CD14-positive monocyte (primary cell): ENCODE measurements at regions not wholly inside any gene's neighbourhood (a gene's known extent, or its start where the extent isn't known, plus 50 kb on each side); places are given as distances from the start of the nearest gene placed in this dataset.
"Not testable (repeated sequence)": the region's sequence is repeated elsewhere in the genome, so short reads cannot be mapped to it uniquely, and the experiment has no call there.

Experiments
- DNase-seq, 3 donors: peaks; one replicate each; pipeline ENCODE4 v3.0.0-alpha.2; 2011 to 2022
- H2AFZ ChIP-seq: 2 replicates; pipeline ENCODE4 v1.6.0; 2012; ENCODE audit warnings: mild to moderate bottlenecking, low read depth, low read length, inconsistent platforms; ENCODE audit not compliant: insufficient read depth, poor library complexity, severe bottlenecking
- H3K27ac ChIP-seq, 2 donors: 1 replicate in 1 of 2; 2 replicates in 1 of 2; pipeline ENCODE4 v1.5.1; 2012 to 2013; ENCODE audit warnings: low read length in 2 of 2, control low read depth in 1 of 2, inconsistent platforms in 1 of 2, low read depth in 1 of 2, mild to moderate bottlenecking in 1 of 2
- H3K27me3 ChIP-seq, 2 donors: one replicate each; pipeline versions ENCODE4 v1.6.0 to v1.6.1; 2011 to 2013; ENCODE audit warnings: low read length in 2 of 2; ENCODE audit not compliant: control insufficient read depth in 2 of 2, insufficient read depth in 2 of 2
- H3K36me3 ChIP-seq, 2 donors: replicated peaks in 1 of 2; 1 replicate in 1 of 2; 2 replicates in 1 of 2; pipeline versions ENCODE4 v1.5.1 to v1.6.1; 2012 to 2013; ENCODE audit warnings: low read length in 2 of 2, control low read depth in 1 of 2, inconsistent platforms in 1 of 2, mild to moderate bottlenecking in 1 of 2; ENCODE audit not compliant: insufficient read depth in 2 of 2, control insufficient read depth in 1 of 2
- H3K4me1 ChIP-seq, 2 donors: 1 replicate in 1 of 2; 2 replicates in 1 of 2; pipeline versions ENCODE4 v1.5.1 to v1.6.1; 2012 to 2013; ENCODE audit warnings: low read length in 2 of 2, control low read depth in 1 of 2, inconsistent platforms in 1 of 2, mild to moderate bottlenecking in 1 of 2, moderate library complexity in 1 of 2; ENCODE audit not compliant: insufficient read depth in 2 of 2, control insufficient read depth in 1 of 2
- H3K4me2 ChIP-seq: replicated peaks from 2 replicates; pipeline ENCODE3; 2012; ENCODE audit warnings: low read length, moderate library complexity, mild to moderate bottlenecking; ENCODE audit not compliant: poor library complexity, severe bottlenecking; ENCODE audit errors: extremely low read depth
- H3K4me3 ChIP-seq, 3 experiments: fragments of 200-600 bp in 1 of 3; sonication (generic) in 1 of 3; replicated peaks in 1 of 3; 1 replicate in 2 of 3; 2 replicates in 1 of 3; pipeline ENCODE4 v1.5.1; 2011 to 2013; ENCODE audit warnings: low read length in 3 of 3, mild to moderate bottlenecking in 3 of 3, control low read depth in 2 of 3, low read depth in 2 of 3, inconsistent platforms in 1 of 3, moderate library complexity in 1 of 3
- H3K79me2 ChIP-seq: 2 replicates; pipeline ENCODE4 v1.6.0; 2012; ENCODE audit warnings: mild to moderate bottlenecking, control low read depth, inconsistent platforms, low read length, moderate library complexity; ENCODE audit not compliant: insufficient read depth
- H3K9ac ChIP-seq: 2 replicates; pipeline ENCODE4 v1.6.0; 2017; ENCODE audit warnings: low read length, mild to moderate bottlenecking; ENCODE audit not compliant: insufficient read depth, poor library complexity, severe bottlenecking
- H3K9me3 ChIP-seq, 2 donors: replicated peaks in 1 of 2; 1 replicate in 1 of 2; 2 replicates in 1 of 2; pipeline versions ENCODE4 v1.5.1 to v1.6.1; 2012 to 2013; ENCODE audit warnings: low read length in 2 of 2, control low read depth in 1 of 2; ENCODE audit not compliant: control insufficient read depth in 1 of 2, insufficient read depth in 1 of 2
- H4K20me1 ChIP-seq: 2 replicates; pipeline ENCODE4 v1.6.0; 2012; ENCODE audit warnings: mild to moderate bottlenecking, low read length, control low read depth, moderate library complexity; ENCODE audit not compliant: insufficient read depth
- H3K27ac Mint-ChIP-seq, 7 donors: one replicate each; pipeline ENCODE4 v1.8.0; 2020; ENCODE audit warnings: mild to moderate bottlenecking in 7 of 7, mixed read lengths in 7 of 7, moderate library complexity in 6 of 7, inconsistent platforms in 2 of 7
- H3K27me3 Mint-ChIP-seq, 3 donors: one replicate each; pipeline ENCODE4 v1.8.0; 2021 to 2022; ENCODE audit warnings: low read depth in 3 of 3, mild to moderate bottlenecking in 3 of 3, mixed read lengths in 3 of 3, moderate library complexity in 3 of 3, inconsistent platforms in 1 of 3
- H3K36me3 Mint-ChIP-seq, 2 donors: one replicate each; pipeline ENCODE4 v1.8.0; 2020; ENCODE audit warnings: mixed read lengths in 2 of 2, inconsistent platforms in 1 of 2, mild to moderate bottlenecking in 1 of 2
- H3K4me1 Mint-ChIP-seq: one replicate; pipeline ENCODE4 v1.8.0; 2020; ENCODE audit warnings: mild to moderate bottlenecking, mixed read lengths
- H3K4me3 Mint-ChIP-seq, 2 donors: one replicate each; pipeline ENCODE4 v1.8.0; 2020; ENCODE audit warnings: mild to moderate bottlenecking in 2 of 2, mixed read lengths in 2 of 2, moderate library complexity in 1 of 2
- H3K9me3 Mint-ChIP-seq, 7 donors: one replicate each; pipeline ENCODE4 v1.8.0; 2020 to 2022; ENCODE audit warnings: mixed read lengths in 7 of 7, mild to moderate bottlenecking in 6 of 7, moderate library complexity in 6 of 7, inconsistent platforms in 2 of 7
- WGBS: methylation state at CpG from one replicate; pipeline ENCODE4 v1.1.5; 2013; ENCODE audit warnings: missing lambda C conversion rate; ENCODE audit not compliant: insufficient coverage; 5-methylcytosine and 5-hydroxymethylcytosine counted together
- intact Hi-C, 2 donors: fragments of 100-400 bp; cut with micrococcal nuclease; formaldehyde crosslinking; loops; one replicate each; pipeline versions ENCODE4 v1.15.0 to v1.15.1; 2023
- TF ChIP-seq, protein P1 (sequence below): fragments of 200-600 bp; IDR thresholded peaks from one replicate; pipeline ENCODE4 v1.8.0; 2022; ENCODE audit warnings: antibody characterized with exemption, mild to moderate bottlenecking

DNA sequence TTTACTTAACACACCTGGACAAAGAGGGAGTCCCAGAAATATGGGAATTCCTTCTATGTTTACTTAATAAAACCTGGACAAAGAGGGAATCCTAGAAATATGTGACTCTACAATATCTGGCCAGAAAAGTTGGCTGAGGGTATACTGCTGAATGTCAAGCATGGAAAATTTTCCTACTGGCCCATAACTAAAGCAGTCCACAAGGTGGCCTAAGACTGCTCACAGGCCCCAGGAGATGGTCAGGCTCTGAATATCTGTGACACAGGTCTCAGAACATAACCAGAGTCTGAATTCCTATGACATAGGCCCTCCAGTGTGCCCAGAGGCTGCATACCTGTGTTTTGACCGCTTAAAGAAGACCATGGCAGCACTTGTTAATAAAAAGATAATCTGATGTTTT is 578.2 kb upstream of the NRSN1 start:
- Histone ChIP-seq H3K9ac (no peak overlapping the region), H3K4me2 (no peak overlapping the region), H3K4me3 (no peak overlapping the region), H3K27me3 (no peaks in the 10 kb centered on the region), H3K4me1 (no peaks in the 10 kb centered on the region), H3K27ac (no peak overlapping the region), H3K79me2 (no peaks in the 10 kb centered on the region), H3K9me3 (no peaks in the 10 kb centered on the region), H3K36me3 (no peaks in the 10 kb centered on the region), H4K20me1 (no peaks in the 10 kb centered on the region), H2AFZ (no peak overlapping the region)
- H3K4me1 Mint-ChIP-seq: no peaks in the 10 kb centered on the region
- peaks cover 0 to 3% (median 0%) of the 10 kb centered on the region in 7 donors for H3K9me3 Mint-ChIP-seq
- no peak overlapping the region for H3K27ac Mint-ChIP-seq
- H3K27me3 Mint-ChIP-seq: no peaks in the 10 kb centered on the region
- intact Hi-C loops: no loop called here
- no CpG with 5 or more reads among the region's 1 CpG for WGBS
- no peak overlapping the region for H3K4me3 Mint-ChIP-seq
- TF ChIP-seq, protein P1, sequence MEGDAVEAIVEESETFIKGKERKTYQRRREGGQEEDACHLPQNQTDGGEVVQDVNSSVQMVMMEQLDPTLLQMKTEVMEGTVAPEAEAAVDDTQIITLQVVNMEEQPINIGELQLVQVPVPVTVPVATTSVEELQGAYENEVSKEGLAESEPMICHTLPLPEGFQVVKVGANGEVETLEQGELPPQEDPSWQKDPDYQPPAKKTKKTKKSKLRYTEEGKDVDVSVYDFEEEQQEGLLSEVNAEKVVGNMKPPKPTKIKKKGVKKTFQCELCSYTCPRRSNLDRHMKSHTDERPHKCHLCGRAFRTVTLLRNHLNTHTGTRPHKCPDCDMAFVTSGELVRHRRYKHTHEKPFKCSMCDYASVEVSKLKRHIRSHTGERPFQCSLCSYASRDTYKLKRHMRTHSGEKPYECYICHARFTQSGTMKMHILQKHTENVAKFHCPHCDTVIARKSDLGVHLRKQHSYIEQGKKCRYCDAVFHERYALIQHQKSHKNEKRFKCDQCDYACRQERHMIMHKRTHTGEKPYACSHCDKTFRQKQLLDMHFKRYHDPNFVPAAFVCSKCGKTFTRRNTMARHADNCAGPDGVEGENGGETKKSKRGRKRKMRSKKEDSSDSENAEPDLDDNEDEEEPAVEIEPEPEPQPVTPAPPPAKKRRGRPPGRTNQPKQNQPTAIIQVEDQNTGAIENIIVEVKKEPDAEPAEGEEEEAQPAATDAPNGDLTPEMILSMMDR: no peak
- no peak for DNase-seq
- H3K36me3 Mint-ChIP-seq: no peaks in the 10 kb centered on the region

DNA sequence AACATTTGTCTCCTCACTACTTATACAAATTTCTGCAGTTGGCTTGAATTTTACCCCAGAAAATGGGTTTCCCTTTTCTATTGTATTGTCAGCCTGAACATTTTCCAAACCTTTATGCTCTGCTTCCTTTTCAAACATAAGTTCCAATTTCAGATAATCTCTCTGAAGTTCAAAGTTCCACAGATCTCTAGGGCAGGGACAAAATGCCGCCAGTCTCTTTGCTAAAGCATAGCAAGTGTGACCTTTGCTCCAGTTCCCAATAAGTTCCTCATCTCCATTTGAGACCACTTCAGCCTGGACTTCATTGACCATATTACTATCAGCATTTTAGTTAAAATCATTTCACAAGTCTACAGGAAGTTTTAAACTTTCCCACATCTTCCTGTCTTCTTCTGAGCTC is 571.1 kb upstream of the NRSN1 start:
- H3K27ac Mint-ChIP-seq, H3K27me3 ChIP-seq, H3K4me2 ChIP-seq, H3K36me3 Mint-ChIP-seq, H3K27ac ChIP-seq, H3K27me3 Mint-ChIP-seq, H3K36me3 ChIP-seq, H3K79me2 ChIP-seq, DNase-seq, H3K4me1 Mint-ChIP-seq, intact Hi-C loops, H4K20me1 ChIP-seq, H3K4me1 ChIP-seq, H2AFZ ChIP-seq, H3K4me3 ChIP-seq, H3K4me3 Mint-ChIP-seq, H3K9ac ChIP-seq: not testable (repeated sequence)
- H3K9me3 ChIP-seq: peaks cover 9 to 16% of the 10 kb centered on the region in 2 donors
- peaks cover 0 to 13% (median 8%) of the 10 kb centered on the region in 7 donors for H3K9me3 Mint-ChIP-seq
- WGBS: 93% methylated on average over 1 of the region's 1 CpG
